ENCODE measurements at regions not wholly inside any gene's neighbourhood (a gene's known extent, or its start where the extent isn't known, plus 50 kb on each side); places are given as distances from the start of the nearest gene placed in this dataset.
A peak's percentile ranks its signal among the peaks of the same experiment; 100 is the strongest.

GRCh38 chr17:6908807-6909206 is 77.3 kb upstream of the TEKT1 start (continued):
- TF ChIP-seq USF2 (IDR thresholded peaks at IDR 0.05; ENCODE audit: low read depth, low read length) (no peak), USF2 (CRISPR knock-in tag; IDR thresholded peaks at IDR 0.05; ENCODE audit: borderline replicate concordance) (no peak), HBP1 (CRISPR knock-in tag; IDR thresholded peaks at IDR 0.05; ENCODE audit: low read depth) (no peak), NFE2L1 (CRISPR knock-in tag; IDR thresholded peaks at IDR 0.05; ENCODE audit: borderline replicate concordance) (no peak), RFX3 (CRISPR knock-in tag; IDR thresholded peaks at IDR 0.05) (no peak), KLF6 (CRISPR knock-in tag; IDR thresholded peaks at IDR 0.05) (no peak)

GRCh38 chr17:6910987-6911603 is 79.6 kb upstream of the TEKT1 start:
- intact Hi-C loops (cut with micrococcal nuclease; ENCODE audit: unreplicated experiment): loop anchor here (5.0 kb wide), 1 partner anchor 111 kb away; the partner anchor contains the start of gene BCL6B
- Histone ChIP-seq H3K9me3 (ENCODE audit: low read length) (no peaks in the 10 kb centered on the region), H3K79me2 (ENCODE audit: insufficient read depth, low read length) (no peaks in the 10 kb centered on the region), H3K4me2 (ENCODE audit: low read depth, low read length) (no peak overlapping the region), H3K4me1 (ENCODE audit: insufficient read depth, low read length) (peaks cover 9% of the 10 kb centered on the region), H3K36me3 (replicated peaks in 1 of 2; ENCODE audit: control insufficient read depth in 1 of 2, insufficient read depth in 2 of 2, low read length in 2 of 2) (peaks cover 2 to 4% of the 10 kb centered on the region in 2 experiments; a peak in 3 of 5 replicates), H3K9ac (ENCODE audit: insufficient read depth, low read depth, low read length) (no peak overlapping the region), H3K4me3 (replicated peaks in 1 of 3; ENCODE audit: insufficient read depth in 1 of 3, low read depth in 2 of 3, low read length in 3 of 3) (no peak overlapping the region), H2AFZ (ENCODE audit: low read length) (no peak overlapping the region), H4K20me1 (ENCODE audit: insufficient read depth, low read length) (no peaks in the 10 kb centered on the region), H3K27ac (ENCODE audit: extremely low read length, insufficient read depth, low read length) (no peak overlapping the region), H3K27me3 (ENCODE audit: control insufficient read depth in 1 of 2, insufficient read depth in 2 of 2, low read length in 2 of 2) (no peaks in the 10 kb centered on the region)
- ATAC-seq (no peak), DNase-seq (ENCODE audit: low spot score) (peak; percentile 23), FAIRE-seq (peak; percentile 76)
- in situ Hi-C loops (cut with HindIII; ENCODE audit: extremely low pct_ligation_motif_present, low pct_unique_long_range_greater_than_20kb): loop anchor here (5.0 kb wide), 1 partner anchor 91 kb away; no protein-coding TSS in a partner anchor
- BruUV-seq (replicated peaks): no TSS peak
- 17% methylated on average over 2 of the region's 2 CpGs for WGBS (ENCODE audit: low lambda C conversion rate)
- ChIA-PET POLR2A (interaction anchor here (0.9 kb wide), 1 partner anchor 125 kb away, joined by 3 read pairs; the partner anchor contains the start of gene SLC16A13), CTCF (ENCODE audit: low intra/inter-chr PET ratio, low total read pairs) (interaction anchor here (1.3 to 4.9 kb wide), 2 partner anchors 94 to 111 kb away, joined by 10 to 23 read pairs; partner anchors contain the start of gene BCL6B)
- TF ChIP-seq MIXL1 (CRISPR knock-in tag; IDR thresholded peaks at IDR 0.05): no peak
- no peak for TF ChIP-seq BRD4 (CRISPR knock-in tag; IDR thresholded peaks at IDR 0.05)
- no peak for TF ChIP-seq DR1 (CRISPR knock-in tag; IDR thresholded peaks at IDR 0.05)
- peak; percentile 72; the same call in 1 of the 2 replicates for TF ChIP-seq ARID3A (IDR thresholded peaks at IDR 0.05; ENCODE audit: low read depth, low read length)
- no peak for TF ChIP-seq NRL (CRISPR knock-in tag; IDR thresholded peaks at IDR 0.05; ENCODE audit: borderline replicate concordance)
- TF ChIP-seq SMC3 (IDR thresholded peaks at IDR 0.05; ENCODE audit: low read length): peak; percentile 38; the same call in 1 of the 2 replicates
- no peak for TF ChIP-seq ZNF3 (CRISPR knock-in tag; IDR thresholded peaks at IDR 0.05)
- TF ChIP-seq POLR2G (IDR thresholded peaks at IDR 0.05; ENCODE audit: low read depth, low read length): no peak
- TF ChIP-seq CTCF (CRISPR knock-in tag; IDR thresholded peaks at IDR 0.05): peak; percentile 62
- TF ChIP-seq ZMYM3 (CRISPR knock-in tag; IDR thresholded peaks at IDR 0.05): no peak
- TF ChIP-seq KLF15 (CRISPR knock-in tag; IDR thresholded peaks at IDR 0.05; ENCODE audit: borderline replicate concordance): no peak

All from HepG2 (cell line).